ENCODE measurements at regions not wholly inside any gene's neighbourhood (a gene's known extent, or its start where the extent isn't known, plus 50 kb on each side); places are given as distances from the start of the nearest gene placed in this dataset.

GRCh38 chr5:142213077-142213476, 104.5 kb downstream of the NDFIP1 start:
- no peak overlapping the region for H3K9ac ChIP-seq (replicated peaks in 1 of 4; ENCODE audit: extremely low read depth in 1 of 4, low read depth in 3 of 4, low read length in 3 of 4)
- CTCF ChIA-PET (ENCODE audit: partially characterized antibody), result interaction anchor here (0.9 to 2.1 kb wide), 4 partner anchors 10 to 48 kb away, joined by 3 to 8 read pairs (median 4); no protein-coding TSS in a partner anchor
- H3K56ac ChIP-seq (replicated peaks; ENCODE audit: insufficient read length, low read depth, low read length), result no peak overlapping the region
- 96% methylated on average over 2 of the region's 2 CpGs; no CpG with 5 or more reads in 1 of the 2 experiments for WGBS, 2 experiments (ENCODE audit: extremely low coverage in 1 of 2, insufficient coverage in 1 of 2, insufficient read length in 1 of 2, insufficient replicate concordance in 2 of 2, low coverage in 1 of 2, low lambda C conversion rate in 2 of 2, missing lambda C conversion rate in 1 of 2)
- H3K36me3 ChIP-seq (ENCODE audit: control insufficient read depth in 2 of 4, insufficient read depth in 4 of 4, low read length in 3 of 4), result no peaks in the 10 kb centered on the region
- peaks cover 0 to 9% (median 3%) of the 10 kb centered on the region in 4 experiments; a peak in 4 of 7 replicates for H3K4me1 ChIP-seq (replicated peaks in 1 of 4; ENCODE audit: control insufficient read depth in 3 of 4, insufficient read depth in 4 of 4, low read length in 3 of 4)
- POLR2A ChIA-PET (ENCODE audit: partially characterized antibody), result no interaction called here
- FAIRE-seq (no peak), DNase-seq (ENCODE audit: low read depth in 1 of 2, low spot score in 2 of 2) (no peak)
- H3K79me2 ChIP-seq (ENCODE audit: control insufficient read depth in 1 of 2, insufficient read depth in 2 of 2, low read length in 2 of 2), result no peaks in the 10 kb centered on the region
- no peak overlapping the region for H3K4ac ChIP-seq (replicated peaks; ENCODE audit: insufficient read length, low read depth, low read length)
- H2BK12ac ChIP-seq (ENCODE audit: low read depth, low read length), result no peak overlapping the region
- no peaks in the 10 kb centered on the region for H3K23me2 ChIP-seq (ENCODE audit: low read depth, low read length)
- H2AK5ac ChIP-seq (ENCODE audit: low read depth, low read length), result no peak overlapping the region
- no peaks in the 10 kb centered on the region for H3K9me3 ChIP-seq (ENCODE audit: insufficient read depth in 2 of 2, low read depth in 1 of 2, low read length in 1 of 2)
- peak overlapping the region; percentile 37; the same call in 1 of the 2 replicates for H2BK20ac ChIP-seq (ENCODE audit: low read length)
- no peak overlapping the region for H3K27ac ChIP-seq (ENCODE audit: low read depth, low read length)
- H3K4me2 ChIP-seq (ENCODE audit: insufficient read depth in 1 of 2, low read depth in 2 of 2, low read length in 2 of 2), result no peak overlapping the region
- no peaks in the 10 kb centered on the region; a peak in 1 of 7 replicates for H3K27me3 ChIP-seq (replicated peaks in 1 of 4; ENCODE audit: control insufficient read depth in 3 of 4, extremely low read depth in 1 of 4, insufficient read depth in 3 of 4, low read length in 3 of 4)
- H2BK15ac ChIP-seq (ENCODE audit: low read length), result no peak overlapping the region
- H3K23ac ChIP-seq (ENCODE audit: insufficient read length), result no peak overlapping the region
- H3K4me3 ChIP-seq (ENCODE audit: extremely low read depth in 1 of 4, insufficient read depth in 2 of 4, low read depth in 3 of 4, low read length in 4 of 4), result no peak overlapping the region
- H4K91ac ChIP-seq (replicated peaks; ENCODE audit: insufficient read length, low read length), result no peak overlapping the region
- no peak overlapping the region for H2AFZ ChIP-seq (ENCODE audit: low read length)
- no peak overlapping the region for H3K18ac ChIP-seq (ENCODE audit: extremely low read depth, low read length)
- H3K79me1 ChIP-seq (ENCODE audit: low read depth, low read length), result no peaks in the 10 kb centered on the region
- no peak overlapping the region; the same call in 1 of the 2 replicates for H4K8ac ChIP-seq (ENCODE audit: extremely low read depth, insufficient read depth, low read length)
- H2BK120ac ChIP-seq (replicated peaks; ENCODE audit: low read depth, low read length), result no peak overlapping the region
- H3K14ac ChIP-seq (ENCODE audit: insufficient read length), result no peak overlapping the region
- H2BK5ac ChIP-seq (ENCODE audit: low read depth, low read length), result no peak overlapping the region
- H4K5ac ChIP-seq (ENCODE audit: insufficient read length, low read depth, low read length), result no peak overlapping the region
- no peaks in the 10 kb centered on the region for H4K20me1 ChIP-seq (replicated peaks in 1 of 2; ENCODE audit: control insufficient read depth in 1 of 2, insufficient read depth in 2 of 2, low read length in 2 of 2)
